Central memory CD8-positive, alpha-beta T cell (primary cell): ENCODE measurements at regions not wholly inside any gene's neighbourhood (a gene's known extent, or its start where the extent isn't known, plus 50 kb on each side); places are given as distances from the start of the nearest gene placed in this dataset.

Experiments
- ATAC-seq: fragments of 150-1000 bp; cut with Tn5 transposase; replicated peaks from 2 replicates; pipeline ENCODE4 v1.10.0; 2022; ENCODE audit warnings: mild to moderate bottlenecking, moderate FRiP score, moderate number of reproducible peaks; ENCODE audit not compliant: poor library complexity, severe bottlenecking; ENCODE audit errors: extremely low read depth
- DNase-seq, 2 donors: peaks; one replicate each; pipeline ENCODE4 v3.0.0; 2021; ENCODE audit warnings: low spot score in 2 of 2
- H3K27ac Mint-ChIP-seq: one replicate; pipeline ENCODE4 v1.8.0; 2022; ENCODE audit warnings: low read depth, mild to moderate bottlenecking, moderate library complexity, mixed read lengths
- H3K27me3 Mint-ChIP-seq: one replicate; pipeline ENCODE4 v1.8.0; 2022; ENCODE audit warnings: mixed read lengths
- H3K36me3 Mint-ChIP-seq: one replicate; pipeline ENCODE4 v1.8.0; 2022; ENCODE audit warnings: mild to moderate bottlenecking, moderate library complexity, mixed read lengths; ENCODE audit not compliant: insufficient read depth
- H3K4me1 Mint-ChIP-seq: one replicate; pipeline ENCODE4 v1.8.0; 2022; ENCODE audit warnings: mixed read lengths
- H3K4me3 Mint-ChIP-seq: one replicate; pipeline ENCODE4 v1.8.0; 2022; ENCODE audit warnings: mild to moderate bottlenecking, moderate library complexity, mixed read lengths
- H3K9me3 Mint-ChIP-seq: one replicate; pipeline ENCODE4 v1.8.0; 2022; ENCODE audit warnings: mixed read lengths

DNA sequence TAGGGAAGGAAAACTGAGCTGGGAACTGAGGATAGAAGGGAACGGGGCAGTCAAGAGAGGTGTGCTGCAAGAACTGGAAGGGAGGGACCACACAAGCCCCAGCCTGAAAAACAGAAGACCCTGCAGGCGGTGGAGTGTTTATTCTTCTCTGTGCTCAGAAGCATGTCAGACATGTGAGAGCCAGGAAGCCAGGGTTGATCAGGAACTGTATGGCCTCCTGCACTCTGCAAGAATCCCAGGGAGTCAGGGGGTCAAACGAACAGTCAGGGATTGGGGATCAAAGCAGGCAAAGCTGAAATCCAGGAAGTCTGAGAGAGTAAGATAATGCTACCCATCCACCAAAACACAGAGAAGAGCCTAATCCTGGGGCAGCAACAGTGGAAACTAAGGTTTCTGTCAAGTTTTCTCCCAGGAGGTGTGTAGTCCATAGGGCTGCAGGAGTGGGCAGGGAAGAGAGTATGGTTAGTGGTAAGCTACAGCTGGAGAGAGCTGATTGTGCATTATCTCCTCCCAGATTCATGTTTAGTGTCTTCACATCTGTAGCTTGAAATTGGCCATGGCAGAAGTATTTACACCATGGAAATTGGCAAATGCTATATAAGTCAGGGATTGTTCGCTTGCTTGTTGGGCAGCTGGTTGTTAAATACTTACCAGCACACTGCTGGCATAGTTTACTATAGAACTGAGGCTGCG, 115.4 kb upstream of the SLC44A1 start:
- no peak overlapping the region for H3K4me3 Mint-ChIP-seq
- H3K27me3 Mint-ChIP-seq, result no peaks in the 10 kb centered on the region
- DNase-seq (no peak), ATAC-seq (no peak)
- no peaks in the 10 kb centered on the region for H3K9me3 Mint-ChIP-seq
- H3K27ac Mint-ChIP-seq, result no peak overlapping the region
- peaks cover 38% of the 10 kb centered on the region for H3K4me1 Mint-ChIP-seq
- peaks cover 4% of the 10 kb centered on the region for H3K36me3 Mint-ChIP-seq

- no peaks in the 10 kb centered on the region for H3K27me3 Mint-ChIP-seq
- H3K36me3 Mint-ChIP-seq, result peaks cover 4% of the 10 kb centered on the region
- no peak overlapping the region for H3K4me3 Mint-ChIP-seq
- H3K9me3 Mint-ChIP-seq, result no peaks in the 10 kb centered on the region
- H3K27ac Mint-ChIP-seq, result no peak overlapping the region
- ATAC-seq (no peak), DNase-seq (no peak)
- peaks cover 38% of the 10 kb centered on the region for H3K4me1 Mint-ChIP-seq
Observed at GRCh38 chr9:105129731-105130130, 114.7 kb upstream of the SLC44A1 start.

GRCh38 chr9:105131981-105132380, 112.5 kb upstream of the SLC44A1 start:
- DNase-seq, result no peak

GRCh38 chr9:105132606-105133005, 111.8 kb upstream of the SLC44A1 start:
- no peak overlapping the region for H3K27ac Mint-ChIP-seq
- H3K27me3 Mint-ChIP-seq, result no peaks in the 10 kb centered on the region
- peaks cover 21% of the 10 kb centered on the region for H3K4me1 Mint-ChIP-seq
- H3K36me3 Mint-ChIP-seq, result peaks cover 6% of the 10 kb centered on the region
- no peaks in the 10 kb centered on the region for H3K9me3 Mint-ChIP-seq
- ATAC-seq (no peak), DNase-seq (no peak)
- no peak overlapping the region for H3K4me3 Mint-ChIP-seq

More at GRCh38 chr9:105131981-105132380, 112.5 kb upstream of the SLC44A1 start:
- no peak for ATAC-seq
- no peaks in the 10 kb centered on the region for H3K27me3 Mint-ChIP-seq
- no peak overlapping the region for H3K27ac Mint-ChIP-seq
- no peak overlapping the region for H3K4me3 Mint-ChIP-seq
- H3K36me3 Mint-ChIP-seq, result peaks cover 4% of the 10 kb centered on the region
- peaks cover 27% of the 10 kb centered on the region for H3K4me1 Mint-ChIP-seq
- H3K9me3 Mint-ChIP-seq, result no peaks in the 10 kb centered on the region

DNA sequence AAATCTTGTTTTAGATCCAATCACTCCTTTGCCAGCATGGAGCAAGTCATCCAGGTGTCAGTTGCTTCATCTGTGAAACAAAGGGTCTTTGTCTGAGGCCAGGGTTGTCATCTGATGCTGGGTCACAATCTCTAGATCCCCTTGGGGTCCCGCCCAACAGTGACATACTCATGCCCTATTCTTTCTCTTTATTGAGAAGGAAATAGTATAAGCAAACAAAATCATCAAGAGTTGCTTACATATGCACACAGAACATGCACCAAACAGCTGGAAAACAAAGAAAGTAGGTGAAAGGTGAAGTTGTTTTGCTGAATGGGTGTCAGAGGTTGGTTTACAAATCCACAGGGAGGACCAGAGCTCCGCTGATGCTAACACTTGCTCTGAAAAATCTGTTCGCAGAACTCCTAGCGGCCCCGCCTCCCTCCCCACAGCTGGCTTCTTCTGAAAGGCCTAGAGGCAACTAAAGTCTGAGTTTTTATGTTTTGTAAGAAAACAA, 106.1 kb upstream of the SLC44A1 start:
- Mint-ChIP-seq H3K4me1 (peaks cover 6% of the 10 kb centered on the region), H3K9me3 (no peaks in the 10 kb centered on the region), H3K27me3 (peaks cover 23% of the 10 kb centered on the region), H3K4me3 (no peak overlapping the region), H3K27ac (no peak overlapping the region), H3K36me3 (peaks cover 3% of the 10 kb centered on the region)
- DNase-seq (no peak), ATAC-seq (no peak)

DNA sequence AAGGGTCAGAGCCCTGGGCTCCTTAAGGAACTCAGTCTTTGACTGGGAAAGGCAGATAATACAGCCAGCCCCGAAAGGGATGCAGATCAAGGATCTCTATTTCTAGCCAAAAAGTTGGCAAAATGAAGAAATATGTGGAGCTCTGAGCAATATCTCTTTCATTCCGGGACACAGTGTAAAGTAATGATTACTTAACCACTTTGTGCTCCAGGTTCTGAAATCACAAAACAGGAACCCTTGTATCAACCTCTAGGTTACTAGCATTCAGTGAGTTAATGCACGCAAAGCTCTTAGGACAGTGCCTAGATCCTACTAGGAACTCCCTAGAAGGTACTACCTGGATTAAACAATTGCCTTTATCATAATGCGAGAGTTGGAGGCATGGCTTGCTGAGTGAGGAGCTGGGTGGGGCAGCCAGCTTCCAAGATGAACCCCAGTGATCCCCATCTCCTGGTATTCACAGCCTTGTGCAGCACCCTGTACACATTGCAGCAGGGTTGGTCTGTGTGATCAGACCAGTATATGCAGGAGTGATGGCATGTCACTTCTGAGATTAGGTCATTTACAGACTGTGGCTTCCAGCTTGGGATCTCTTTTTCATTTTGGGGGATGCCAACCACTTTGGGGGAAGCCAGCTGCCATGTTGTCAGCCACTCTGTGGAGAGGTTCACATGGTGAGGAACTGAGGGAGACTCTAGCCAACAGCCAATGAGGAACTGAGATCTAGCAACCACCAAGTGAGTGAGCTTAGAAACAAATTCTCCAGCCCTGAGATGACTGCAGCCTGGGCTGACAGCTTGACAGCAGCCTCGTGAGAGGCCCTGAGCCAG, 103.1 kb upstream of the SLC44A1 start:
- DNase-seq (no peak), ATAC-seq (no peak)
- no peak overlapping the region for H3K27ac Mint-ChIP-seq
- peaks cover 37% of the 10 kb centered on the region for H3K27me3 Mint-ChIP-seq
- H3K4me1 Mint-ChIP-seq, result peaks cover 6% of the 10 kb centered on the region
- no peaks in the 10 kb centered on the region for H3K9me3 Mint-ChIP-seq
- H3K4me3 Mint-ChIP-seq, result no peak overlapping the region
- H3K36me3 Mint-ChIP-seq, result peaks cover 5% of the 10 kb centered on the region

DNA sequence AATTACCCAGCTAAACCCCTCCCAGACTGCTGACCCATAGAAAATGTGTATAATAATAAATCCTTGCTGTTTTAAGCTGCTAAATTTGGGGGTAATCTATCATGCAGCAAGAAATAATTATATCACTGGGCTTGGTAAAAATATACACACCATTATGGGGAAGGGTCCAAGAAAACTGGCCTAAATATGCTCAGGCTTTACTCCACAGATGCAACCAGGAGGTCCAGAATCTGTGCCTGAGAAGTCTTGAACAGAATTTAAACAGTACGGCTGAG, 102.5 kb upstream of the SLC44A1 start:
- H3K27me3 Mint-ChIP-seq, result peaks cover 43% of the 10 kb centered on the region
- ATAC-seq (no peak), DNase-seq (no peak)
- H3K4me1 Mint-ChIP-seq, result peaks cover 6% of the 10 kb centered on the region
- no peaks in the 10 kb centered on the region for H3K9me3 Mint-ChIP-seq
- H3K4me3 Mint-ChIP-seq, result no peak overlapping the region
- peaks cover 5% of the 10 kb centered on the region for H3K36me3 Mint-ChIP-seq
- no peak overlapping the region for H3K27ac Mint-ChIP-seq

DNA sequence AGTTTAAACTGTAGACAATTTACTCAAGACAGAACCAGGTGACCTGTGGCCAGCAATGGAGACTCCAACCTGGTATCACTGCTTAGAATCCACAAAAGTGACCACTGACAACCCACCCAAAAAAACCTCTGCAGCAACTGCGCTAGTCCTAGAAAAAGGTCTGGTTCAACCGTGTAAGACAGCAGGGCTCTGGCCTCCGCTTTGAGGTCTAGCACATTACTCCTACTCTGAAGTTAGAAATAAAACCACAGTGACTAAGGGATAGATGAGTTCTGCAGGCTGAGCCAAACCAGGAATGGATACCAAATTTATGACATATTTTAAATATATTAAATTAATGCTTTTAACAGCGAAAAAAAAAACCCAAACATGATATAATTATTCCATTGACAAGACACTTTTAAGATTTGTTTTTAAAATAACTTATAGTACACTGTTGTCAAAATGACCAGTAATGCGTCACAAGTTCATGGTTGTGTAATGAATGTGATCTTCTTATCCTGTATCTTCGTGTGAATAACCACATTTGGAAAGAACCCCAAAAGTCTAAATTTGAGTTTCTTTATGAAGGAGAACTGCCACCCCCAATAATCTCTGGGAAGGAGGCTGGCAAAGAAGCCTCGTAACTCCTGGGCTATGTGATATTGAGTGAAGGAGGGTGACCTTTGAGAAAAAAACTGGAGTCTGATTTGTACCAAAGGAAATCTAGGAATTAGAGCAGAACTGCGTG, 101.9 kb upstream of the SLC44A1 start:
- peaks cover 3% of the 10 kb centered on the region for H3K36me3 Mint-ChIP-seq
- ATAC-seq (no peak), DNase-seq (no peak)
- H3K9me3 Mint-ChIP-seq, result no peaks in the 10 kb centered on the region
- H3K27ac Mint-ChIP-seq, result no peak overlapping the region
- peaks cover 44% of the 10 kb centered on the region for H3K27me3 Mint-ChIP-seq
- H3K4me3 Mint-ChIP-seq, result no peak overlapping the region
- peaks cover 6% of the 10 kb centered on the region for H3K4me1 Mint-ChIP-seq

GRCh38 chr9:105143136-105143430, 101.4 kb upstream of the SLC44A1 start:
- H3K36me3 Mint-ChIP-seq, result peaks cover 3% of the 10 kb centered on the region
- peaks cover 6% of the 10 kb centered on the region for H3K4me1 Mint-ChIP-seq
- ATAC-seq (no peak), DNase-seq (no peak)
- H3K27ac Mint-ChIP-seq, result no peak overlapping the region
- peaks cover 44% of the 10 kb centered on the region for H3K27me3 Mint-ChIP-seq
- no peaks in the 10 kb centered on the region for H3K9me3 Mint-ChIP-seq
- H3K4me3 Mint-ChIP-seq, result no peak overlapping the region

GRCh38 chr9:105144076-105144475, 100.4 kb upstream of the SLC44A1 start:
- ATAC-seq, result no peak

DNA sequence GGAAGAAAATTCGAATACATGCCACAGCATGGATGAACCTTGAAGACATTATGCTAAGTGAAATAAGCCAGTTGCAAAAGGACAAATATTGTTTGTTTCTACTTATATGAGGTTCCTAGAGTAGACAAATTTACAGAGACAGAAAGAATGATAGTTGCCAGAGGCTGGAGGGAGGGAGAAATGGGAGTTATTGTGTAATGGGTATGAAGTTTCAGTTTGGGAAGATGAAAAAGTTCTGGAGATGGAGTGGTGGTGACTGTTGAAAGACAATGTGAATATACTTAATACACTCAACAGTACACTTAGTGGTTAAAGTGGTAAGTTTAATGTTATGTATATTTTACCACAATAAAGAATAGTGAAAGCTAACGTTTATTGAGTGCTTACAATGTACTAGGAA, 99.6 kb upstream of the SLC44A1 start:
- DNase-seq, result no peak
- peaks cover 44% of the 10 kb centered on the region for H3K27me3 Mint-ChIP-seq
- H3K4me3 Mint-ChIP-seq, result no peak overlapping the region
- H3K27ac Mint-ChIP-seq, result no peak overlapping the region
- no peak for ATAC-seq
- peaks cover 3% of the 10 kb centered on the region for H3K36me3 Mint-ChIP-seq
- no peaks in the 10 kb centered on the region for H3K9me3 Mint-ChIP-seq
- no peaks in the 10 kb centered on the region for H3K4me1 Mint-ChIP-seq

More at GRCh38 chr9:105144076-105144475, 100.4 kb upstream of the SLC44A1 start:
- no peaks in the 10 kb centered on the region for H3K9me3 Mint-ChIP-seq
- peaks cover 44% of the 10 kb centered on the region for H3K27me3 Mint-ChIP-seq
- H3K4me1 Mint-ChIP-seq, result no peaks in the 10 kb centered on the region
- peaks cover 3% of the 10 kb centered on the region for H3K36me3 Mint-ChIP-seq
- no peak for DNase-seq
- H3K27ac Mint-ChIP-seq, result no peak overlapping the region
- H3K4me3 Mint-ChIP-seq, result no peak overlapping the region

GRCh38 chr9:105146677-105147076, 97.8 kb upstream of the SLC44A1 start:
- ATAC-seq (no peak), DNase-seq (no peak)
- H3K4me3 Mint-ChIP-seq, result no peak overlapping the region
- H3K9me3 Mint-ChIP-seq, result no peaks in the 10 kb centered on the region
- H3K4me1 Mint-ChIP-seq, result peaks cover 5% of the 10 kb centered on the region
- H3K36me3 Mint-ChIP-seq, result peaks cover 8% of the 10 kb centered on the region
- H3K27me3 Mint-ChIP-seq, result peaks cover 31% of the 10 kb centered on the region
- H3K27ac Mint-ChIP-seq, result no peak overlapping the region
